DOHH2 (cell line): ENCODE measurements at regions not wholly inside any gene's neighbourhood (a gene's known extent, or its start where the extent isn't known, plus 50 kb on each side); places are given as distances from the start of the nearest gene placed in this dataset.

Source experiments
- CTCF ChIP-seq: fragments of 200-600 bp; sonication (generic); IDR thresholded peaks from one replicate; pipeline ENCODE4 v1.5.1; 2014; ENCODE audit warnings: antibody characterized with exemption, mild to moderate bottlenecking, low read depth, low read length; ENCODE audit not compliant: poor library complexity, severe bottlenecking
- EZH2phosphoT487 ChIP-seq: fragments of 200-600 bp; sonication (generic); IDR thresholded peaks from 2 replicates; pipeline ENCODE4 v1.6.1; 2017; ENCODE audit warnings: borderline replicate concordance, mild to moderate bottlenecking, antibody characterized with exemption, low read length, moderate library complexity, mixed read lengths

- no peak for TF ChIP-seq CTCF
- TF ChIP-seq EZH2phosphoT487 = no peak
These were observed 1537.4 kb downstream of the AACS start for GRCh38 chr12:126602612-126603011.
